D721Med (cell line): ENCODE measurements at regions not wholly inside any gene's neighbourhood (a gene's known extent, or its start where the extent isn't known, plus 50 kb on each side); places are given as distances from the start of the nearest gene placed in this dataset.

ENCODE experiments used
- DNase-seq: peaks from one replicate; pipeline ENCODE4 v3.0.0; 2011; ENCODE audit warnings: low spot score; ENCODE audit not compliant: insufficient read length
- FAIRE-seq: peaks from 2 replicates; lab custom pipeline; 2011; peaks lifted over from hg19 to GRCh38; lab: Jason Lieb, UNC
- CTCF ChIP-seq: IDR thresholded peaks from 2 replicates; pipeline ENCODE4 v1.5.1; 2012; ENCODE audit warnings: mild to moderate bottlenecking, control low read depth; ENCODE audit not compliant: insufficient read depth; ENCODE audit errors: missing control alignments

- TF ChIP-seq CTCF: no peak
- FAIRE-seq (no peak), DNase-seq (no peak)
Measured at GRCh38 chr6:23559587-23560343, 566.2 kb upstream of the NRSN1 start.

GRCh38 chr6:23561732-23562131 is 564.3 kb upstream of the NRSN1 start:
- FAIRE-seq (no peak), DNase-seq (no peak)
- no peak for TF ChIP-seq CTCF

- FAIRE-seq (no peak), DNase-seq (no peak)
- TF ChIP-seq CTCF: no peak
Measured at GRCh38 chr6:23562554-23562953, 563.5 kb upstream of the NRSN1 start.

- FAIRE-seq (no peak), DNase-seq (no peak)
- TF ChIP-seq CTCF: no peak
Measured at GRCh38 chr6:23563323-23563722, 562.7 kb upstream of the NRSN1 start.

- no peak for DNase-seq
- TF ChIP-seq CTCF: no peak
- FAIRE-seq: no peak
Measured at GRCh38 chr6:23566418-23566817, 559.6 kb upstream of the NRSN1 start.

GRCh38 chr6:23568292-23568691 is 557.7 kb upstream of the NRSN1 start:
- no peak for TF ChIP-seq CTCF
- no peak for DNase-seq
- FAIRE-seq: no peak

- no peak for FAIRE-seq
- DNase-seq: no peak
- TF ChIP-seq CTCF: no peak
Measured at GRCh38 chr6:23584134-23584763, 541.8 kb upstream of the NRSN1 start.
